Loucy (cell line): ENCODE measurements at regions not wholly inside any gene's neighbourhood (a gene's known extent, or its start where the extent isn't known, plus 50 kb on each side); places are given as distances from the start of the nearest gene placed in this dataset.

Source experiments
- EZH2phosphoT487 ChIP-seq: fragments of 200-600 bp; IDR thresholded peaks from 2 replicates; pipeline ENCODE4 v1.6.1; 2018; ENCODE audit warnings: antibody characterized with exemption, mild to moderate bottlenecking, moderate library complexity, borderline replicate concordance
- TF ChIP-seq, protein P1 (sequence below): fragments of 200-600 bp; sonication (generic); conservative IDR thresholded peaks from 2 replicates; pipeline ENCODE4 v1.5.1; 2014; ENCODE audit warnings: mild to moderate bottlenecking, antibody characterized with exemption, low read length

DNA sequence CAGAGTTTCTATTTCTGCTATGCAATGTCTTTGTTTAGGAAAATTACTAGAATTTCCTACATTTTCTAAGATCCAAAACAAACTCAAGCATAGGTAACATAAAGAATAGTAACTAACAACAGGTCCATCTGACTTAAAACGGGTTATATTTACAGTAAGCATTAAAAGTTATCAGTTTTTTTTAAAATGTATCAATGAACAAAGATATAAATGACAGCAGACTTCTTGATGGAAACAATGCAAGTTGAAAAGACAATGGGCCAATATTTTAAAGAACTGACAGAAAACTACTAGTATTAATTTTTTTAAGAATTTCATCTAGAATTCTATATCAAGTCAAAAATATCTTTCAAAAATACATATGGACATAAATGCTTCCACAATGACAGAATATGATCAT lies 367.1 kb upstream of the MGAT4C start:
- TF ChIP-seq, protein P1, sequence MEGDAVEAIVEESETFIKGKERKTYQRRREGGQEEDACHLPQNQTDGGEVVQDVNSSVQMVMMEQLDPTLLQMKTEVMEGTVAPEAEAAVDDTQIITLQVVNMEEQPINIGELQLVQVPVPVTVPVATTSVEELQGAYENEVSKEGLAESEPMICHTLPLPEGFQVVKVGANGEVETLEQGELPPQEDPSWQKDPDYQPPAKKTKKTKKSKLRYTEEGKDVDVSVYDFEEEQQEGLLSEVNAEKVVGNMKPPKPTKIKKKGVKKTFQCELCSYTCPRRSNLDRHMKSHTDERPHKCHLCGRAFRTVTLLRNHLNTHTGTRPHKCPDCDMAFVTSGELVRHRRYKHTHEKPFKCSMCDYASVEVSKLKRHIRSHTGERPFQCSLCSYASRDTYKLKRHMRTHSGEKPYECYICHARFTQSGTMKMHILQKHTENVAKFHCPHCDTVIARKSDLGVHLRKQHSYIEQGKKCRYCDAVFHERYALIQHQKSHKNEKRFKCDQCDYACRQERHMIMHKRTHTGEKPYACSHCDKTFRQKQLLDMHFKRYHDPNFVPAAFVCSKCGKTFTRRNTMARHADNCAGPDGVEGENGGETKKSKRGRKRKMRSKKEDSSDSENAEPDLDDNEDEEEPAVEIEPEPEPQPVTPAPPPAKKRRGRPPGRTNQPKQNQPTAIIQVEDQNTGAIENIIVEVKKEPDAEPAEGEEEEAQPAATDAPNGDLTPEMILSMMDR, result no peak
- TF ChIP-seq EZH2phosphoT487, result no peak
